Astrocyte (in vitro differentiated cells and primary cell): ENCODE measurements at regions not wholly inside any gene's neighbourhood (a gene's known extent, or its start where the extent isn't known, plus 50 kb on each side); places are given as distances from the start of the nearest gene placed in this dataset.

ENCODE experiments used
- DNase-seq: peaks from one replicate; pipeline ENCODE4 v3.0.0-alpha.2; 2010; ENCODE audit warnings: low read depth
- FAIRE-seq: peaks from 2 replicates; lab custom pipeline; 2011; peaks lifted over from hg19 to GRCh38; lab: Jason Lieb, UNC
- H2AFZ ChIP-seq: 2 replicates; pipeline ENCODE4 v1.6.0; 2012; ENCODE audit warnings: low read depth, low read length, inconsistent platforms
- H3K27ac ChIP-seq: 2 replicates; pipeline ENCODE4 v1.5.1; 2011; ENCODE audit warnings: low read depth, low read length, inconsistent platforms
- H3K27me3 ChIP-seq: 2 replicates; pipeline ENCODE4 v1.6.0; 2011; ENCODE audit warnings: low read length, inconsistent platforms; ENCODE audit not compliant: insufficient read depth
- H3K36me3 ChIP-seq: 2 replicates; pipeline ENCODE4 v1.5.1; 2011; ENCODE audit warnings: low read length, inconsistent platforms; ENCODE audit not compliant: insufficient read depth
- H3K4me1 ChIP-seq: 2 replicates; pipeline ENCODE4 v1.5.1; 2011; ENCODE audit warnings: low read length, inconsistent platforms; ENCODE audit not compliant: insufficient read depth
- H3K4me2 ChIP-seq: 2 replicates; pipeline ENCODE4 v1.6.0; 2012; ENCODE audit warnings: low read length, inconsistent platforms
- H3K4me3 ChIP-seq: 2 replicates; pipeline ENCODE4 v1.5.1; 2011; ENCODE audit warnings: low read depth, mild to moderate bottlenecking, low read length, inconsistent platforms; ENCODE audit not compliant: insufficient read depth
- H3K79me2 ChIP-seq: 2 replicates; pipeline ENCODE4 v1.6.0; 2012; ENCODE audit warnings: mild to moderate bottlenecking, low read length, inconsistent platforms; ENCODE audit not compliant: insufficient read depth
- H3K9ac ChIP-seq: 2 replicates; pipeline ENCODE4 v1.6.0; 2012; ENCODE audit warnings: mild to moderate bottlenecking, low read length, inconsistent platforms
- H3K9me3 ChIP-seq: 2 replicates; pipeline ENCODE4 v1.5.1; 2012; ENCODE audit warnings: low read depth, mild to moderate bottlenecking, low read length, inconsistent platforms; ENCODE audit not compliant: insufficient read depth
- H4K20me1 ChIP-seq: 2 replicates; pipeline ENCODE4 v1.6.0; 2012; ENCODE audit warnings: low read length, inconsistent platforms; ENCODE audit not compliant: insufficient read depth
- H3K27ac Mint-ChIP-seq: one replicate; pipeline ENCODE4 v1.8.0; 2021; ENCODE audit warnings: mild to moderate bottlenecking, mixed read lengths; ENCODE audit not compliant: unreplicated experiment
- H3K27me3 Mint-ChIP-seq: one replicate; pipeline ENCODE4 v1.8.0; 2021; ENCODE audit warnings: low read depth, mixed read lengths; ENCODE audit not compliant: unreplicated experiment
- H3K36me3 Mint-ChIP-seq: one replicate; pipeline ENCODE4 v1.8.0; 2021; ENCODE audit warnings: low read depth, mixed read lengths; ENCODE audit not compliant: unreplicated experiment
- H3K4me1 Mint-ChIP-seq: one replicate; pipeline ENCODE4 v1.8.0; 2021; ENCODE audit warnings: low read depth, mixed read lengths; ENCODE audit not compliant: unreplicated experiment
- H3K4me3 Mint-ChIP-seq: one replicate; pipeline ENCODE4 v1.8.0; 2021; ENCODE audit warnings: mild to moderate bottlenecking, moderate library complexity, mixed read lengths; ENCODE audit not compliant: unreplicated experiment
- H3K9me3 Mint-ChIP-seq: one replicate; pipeline ENCODE4 v1.8.0; 2021; ENCODE audit warnings: mild to moderate bottlenecking, mixed read lengths; ENCODE audit not compliant: unreplicated experiment
- CTCF ChIP-seq: IDR thresholded peaks from 2 replicates; pipeline ENCODE4 v1.5.1; 2011; ENCODE audit warnings: low read depth, mild to moderate bottlenecking, inconsistent platforms, low read length, moderate library complexity; ENCODE audit not compliant: insufficient read depth
- EZH2 ChIP-seq: IDR thresholded peaks from 2 replicates; pipeline ENCODE4 v1.6.1; 2012; ENCODE audit warnings: mild to moderate bottlenecking, low read length, inconsistent platforms; ENCODE audit not compliant: insufficient read depth

GRCh38 chr12:113725557-113725876 is 240.6 kb downstream of the RBM19 start:
- no peak overlapping the region for H3K4me3 Mint-ChIP-seq
- no peaks in the 10 kb centered on the region for H3K4me1 ChIP-seq
- no peak overlapping the region for H3K27ac Mint-ChIP-seq
- H3K9me3 Mint-ChIP-seq, result no peaks in the 10 kb centered on the region
- peaks cover 31% of the 10 kb centered on the region for H3K27me3 Mint-ChIP-seq
- no peak overlapping the region for H3K9ac ChIP-seq
- H3K9me3 ChIP-seq, result no peaks in the 10 kb centered on the region
- H2AFZ ChIP-seq, result no peak overlapping the region
- no peak overlapping the region for H3K4me2 ChIP-seq
- H3K36me3 ChIP-seq, result no peaks in the 10 kb centered on the region
- no peak overlapping the region for H3K4me3 ChIP-seq
- no peaks in the 10 kb centered on the region for H4K20me1 ChIP-seq
- H3K27me3 ChIP-seq, result no peaks in the 10 kb centered on the region
- no peaks in the 10 kb centered on the region for H3K79me2 ChIP-seq
- no peak for DNase-seq
- FAIRE-seq, result no peak
- H3K36me3 Mint-ChIP-seq, result no peaks in the 10 kb centered on the region
- no peak overlapping the region for H3K27ac ChIP-seq
- TF ChIP-seq CTCF (no peak), EZH2 (no peak)
- peaks cover 4% of the 10 kb centered on the region for H3K4me1 Mint-ChIP-seq

- H3K27me3 ChIP-seq, result no peaks in the 10 kb centered on the region
- peaks cover 4% of the 10 kb centered on the region for H3K4me1 Mint-ChIP-seq
- no peak overlapping the region for H3K4me3 Mint-ChIP-seq
- H3K27ac Mint-ChIP-seq, result no peak overlapping the region
- TF ChIP-seq EZH2, result no peak
- no peak for TF ChIP-seq CTCF
- H3K9me3 Mint-ChIP-seq, result no peaks in the 10 kb centered on the region
- no peaks in the 10 kb centered on the region for H3K9me3 ChIP-seq
- H3K9ac ChIP-seq, result no peak overlapping the region
- H3K36me3 Mint-ChIP-seq, result no peaks in the 10 kb centered on the region
- H3K36me3 ChIP-seq, result no peaks in the 10 kb centered on the region
- peaks cover 27% of the 10 kb centered on the region for H3K27me3 Mint-ChIP-seq
- no peak overlapping the region for H3K4me2 ChIP-seq
- no peak for DNase-seq
- no peak for FAIRE-seq
- no peak overlapping the region for H3K27ac ChIP-seq
- no peaks in the 10 kb centered on the region for H4K20me1 ChIP-seq
- H2AFZ ChIP-seq, result no peak overlapping the region
- no peaks in the 10 kb centered on the region for H3K79me2 ChIP-seq
- no peak overlapping the region for H3K4me3 ChIP-seq
- no peaks in the 10 kb centered on the region for H3K4me1 ChIP-seq
Measured at GRCh38 chr12:113724794-113725556, 241.2 kb downstream of the RBM19 start.

GRCh38 chr12:113723631-113724030 is 242.5 kb downstream of the RBM19 start:
- Histone ChIP-seq H3K4me2 (no peak overlapping the region), H3K36me3 (no peaks in the 10 kb centered on the region), H3K9me3 (no peaks in the 10 kb centered on the region), H3K27me3 (no peaks in the 10 kb centered on the region), H2AFZ (no peak overlapping the region), H3K27ac (no peak overlapping the region), H3K4me1 (no peaks in the 10 kb centered on the region), H3K4me3 (no peak overlapping the region), H3K79me2 (no peaks in the 10 kb centered on the region), H4K20me1 (no peaks in the 10 kb centered on the region), H3K9ac (no peak overlapping the region)
- H3K36me3 Mint-ChIP-seq, result no peaks in the 10 kb centered on the region
- H3K27me3 Mint-ChIP-seq, result peaks cover 27% of the 10 kb centered on the region
- TF ChIP-seq EZH2 (no peak), CTCF (no peak)
- peaks cover 4% of the 10 kb centered on the region for H3K4me1 Mint-ChIP-seq
- H3K9me3 Mint-ChIP-seq, result no peaks in the 10 kb centered on the region
- FAIRE-seq, result no peak
- no peak overlapping the region for H3K27ac Mint-ChIP-seq
- no peak for DNase-seq
- H3K4me3 Mint-ChIP-seq, result no peak overlapping the region
